ENCODE measurements at regions not wholly inside any gene's neighbourhood (a gene's known extent, or its start where the extent isn't known, plus 50 kb on each side); places are given as distances from the start of the nearest gene placed in this dataset.

DNA sequence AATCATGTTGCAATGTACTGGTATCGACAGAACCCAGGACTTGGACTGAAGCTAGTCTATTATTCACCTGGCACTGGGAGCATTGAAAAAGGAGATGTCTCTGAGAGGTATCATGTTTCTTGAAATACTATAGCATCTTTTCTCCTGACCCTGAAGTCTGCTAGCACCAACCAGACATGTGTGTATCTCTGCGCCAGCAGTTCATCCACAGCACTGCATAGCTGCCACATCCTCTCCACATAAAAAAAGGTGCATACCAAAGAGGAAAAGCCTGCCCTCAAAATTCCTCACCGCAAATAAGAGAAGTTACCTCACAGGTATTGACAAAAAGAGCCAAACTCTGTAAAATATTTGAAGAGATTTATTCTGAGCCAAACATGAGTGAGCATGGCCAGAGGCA is 99.5 kb upstream of the PRSS3 start:
- H3K9ac ChIP-seq (replicated peaks; ENCODE audit: extremely low read depth, insufficient read depth, low read length): no peak overlapping the region
- peaks cover 14 to 28% of the 10 kb centered on the region in 2 experiments for H3K27me3 ChIP-seq (ENCODE audit: control insufficient read depth in 2 of 2, insufficient read depth in 2 of 2, low read length in 2 of 2)
- no peak overlapping the region for H2AFZ ChIP-seq (ENCODE audit: low read depth, low read length)
- no peak for TF ChIP-seq JUN (IDR thresholded peaks at IDR 0.05; ENCODE audit: borderline replicate concordance, insufficient read depth, insufficient read length, low read depth)
- no peak for TF ChIP-seq POLR2A (IDR thresholded peaks at IDR 0.05; ENCODE audit: low read depth, low read length)
- no peak for TF ChIP-seq GATA2 (IDR thresholded peaks at IDR 0.05; ENCODE audit: insufficient read depth, insufficient read length, low read depth, low read length)
- TF ChIP-seq MYC (IDR thresholded peaks at IDR 0.05; ENCODE audit: low read depth, low read length): no peak
- no peak for TF ChIP-seq MAX (IDR thresholded peaks at IDR 0.05; ENCODE audit: insufficient read depth, insufficient read length)
- TF ChIP-seq EZH2 (IDR thresholded peaks at IDR 0.05; ENCODE audit: borderline replicate concordance, low read depth, low read length, severe bottlenecking): no peak
- TF ChIP-seq POLR2AphosphoS5 (IDR thresholded peaks at IDR 0.05; ENCODE audit: insufficient read depth, low read depth, low read length): no peak
- no peak for TF ChIP-seq FOS (IDR thresholded peaks at IDR 0.05; ENCODE audit: borderline replicate concordance, insufficient read depth, low read length)
- TF ChIP-seq, protein P1, sequence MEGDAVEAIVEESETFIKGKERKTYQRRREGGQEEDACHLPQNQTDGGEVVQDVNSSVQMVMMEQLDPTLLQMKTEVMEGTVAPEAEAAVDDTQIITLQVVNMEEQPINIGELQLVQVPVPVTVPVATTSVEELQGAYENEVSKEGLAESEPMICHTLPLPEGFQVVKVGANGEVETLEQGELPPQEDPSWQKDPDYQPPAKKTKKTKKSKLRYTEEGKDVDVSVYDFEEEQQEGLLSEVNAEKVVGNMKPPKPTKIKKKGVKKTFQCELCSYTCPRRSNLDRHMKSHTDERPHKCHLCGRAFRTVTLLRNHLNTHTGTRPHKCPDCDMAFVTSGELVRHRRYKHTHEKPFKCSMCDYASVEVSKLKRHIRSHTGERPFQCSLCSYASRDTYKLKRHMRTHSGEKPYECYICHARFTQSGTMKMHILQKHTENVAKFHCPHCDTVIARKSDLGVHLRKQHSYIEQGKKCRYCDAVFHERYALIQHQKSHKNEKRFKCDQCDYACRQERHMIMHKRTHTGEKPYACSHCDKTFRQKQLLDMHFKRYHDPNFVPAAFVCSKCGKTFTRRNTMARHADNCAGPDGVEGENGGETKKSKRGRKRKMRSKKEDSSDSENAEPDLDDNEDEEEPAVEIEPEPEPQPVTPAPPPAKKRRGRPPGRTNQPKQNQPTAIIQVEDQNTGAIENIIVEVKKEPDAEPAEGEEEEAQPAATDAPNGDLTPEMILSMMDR (IDR thresholded peaks at IDR 0.05; ENCODE audit: extremely low read depth in 1 of 2, insufficient read depth in 1 of 2, low read depth in 1 of 2, low read length in 2 of 2): no peak
- no peak overlapping the region for H3K4me2 ChIP-seq (ENCODE audit: insufficient read depth, low read length)
- DNase-seq (ENCODE audit: low read depth, low spot score): no peak
- H4K20me1 ChIP-seq (replicated peaks; ENCODE audit: control insufficient read depth, extremely low read depth, insufficient read depth, low read length): no peaks in the 10 kb centered on the region
- no peaks in the 10 kb centered on the region for H3K79me2 ChIP-seq (ENCODE audit: control insufficient read depth, insufficient read depth, low read length)
- no peak for FAIRE-seq
- CTCF ChIA-PET: interaction anchor here (4.2 kb wide), 1 partner anchor 72 kb away, joined by 19 read pairs; no protein-coding TSS in a partner anchor
- H3K27ac ChIP-seq (ENCODE audit: insufficient read depth, low read depth, low read length): no peak overlapping the region
- POLR2A ChIA-PET: no interaction called here
- no peaks in the 10 kb centered on the region for H3K36me3 ChIP-seq (ENCODE audit: control insufficient read depth in 2 of 2, extremely low read depth in 1 of 2, insufficient read depth in 2 of 2, low read length in 2 of 2)
- BruUV-seq (replicated peaks): no TSS peak
- H3K9me3 ChIP-seq (replicated peaks; ENCODE audit: control insufficient read depth, insufficient read depth, low read length): no peaks in the 10 kb centered on the region
- no peak overlapping the region for H3K4me3 ChIP-seq (replicated peaks in 1 of 3; ENCODE audit: insufficient read depth in 1 of 3, low read depth in 1 of 3, low read length in 3 of 3)
- H3K4me1 ChIP-seq (ENCODE audit: control insufficient read depth, extremely low read depth, insufficient read depth, low read length): no peaks in the 10 kb centered on the region
- intact Hi-C loops (cut with micrococcal nuclease) (no loop called here), dilution Hi-C loops (cut with MboI; ENCODE audit: extremely low pct_ligation_motif_present, low sequenced_read_pairs) (no loop called here)
- H3K9me1 ChIP-seq (replicated peaks; ENCODE audit: control insufficient read depth, extremely low read depth, insufficient read depth, low read length): no peaks in the 10 kb centered on the region

All from endothelial cell of umbilical vein (primary cell).